B cell (primary cell): ENCODE measurements at regions not wholly inside any gene's neighbourhood (a gene's known extent, or its start where the extent isn't known, plus 50 kb on each side); places are given as distances from the start of the nearest gene placed in this dataset.

Experiments
- ATAC-seq: fragments of 200-7000 bp; cut with Tn5 transposase; one replicate; pipeline ENCODE4 v1.10.0; 2021; ENCODE audit warnings: low read depth, mild to moderate bottlenecking, moderate number of reproducible peaks, moderate library complexity
- CTCF ChIA-PET: fragments of 350-600 bp; sonication (Branson Sonifier 250); formaldehyde crosslinking; loops from one replicate; lab custom pipeline; 2021; ENCODE audit warnings: antibody characterized with exemption, inconsistent platforms; lab: Charles Lee
- POLR2A ChIA-PET: fragments of 350-600 bp; sonication (Branson Sonifier 250); formaldehyde crosslinking; loops from one replicate; lab custom pipeline; 2021; ENCODE audit warnings: antibody characterized with exemption; lab: Charles Lee
- DNase-seq: peaks from one replicate; pipeline ENCODE4 v3.0.0; 2013
- H2AFZ ChIP-seq: 2 replicates; pipeline ENCODE4 v1.6.1; 2012; ENCODE audit warnings: mild to moderate bottlenecking, low read depth, low read length; ENCODE audit not compliant: insufficient read depth, poor library complexity, severe bottlenecking
- H3K27ac ChIP-seq, 2 donors: 1 replicate in 1 of 2; 2 replicates in 1 of 2; pipeline ENCODE4 v1.5.1; 2012 to 2013; ENCODE audit warnings: low read length in 2 of 2, mild to moderate bottlenecking in 2 of 2, moderate library complexity in 1 of 2
- H3K27me3 ChIP-seq, 4 experiments: fragments of 200-600 bp in 1 of 4; sonication (generic) in 1 of 4; replicated peaks in 1 of 4; 1 replicate in 2 of 4; 2 replicates in 2 of 4; pipeline versions ENCODE4 v1.6.1 to v1.7.0; 2013 to 2016; ENCODE audit warnings: low read length in 3 of 4, mild to moderate bottlenecking in 2 of 4, mixed read lengths in 1 of 4, moderate library complexity in 1 of 4; ENCODE audit not compliant: insufficient read depth in 4 of 4, control insufficient read depth in 3 of 4; ENCODE audit errors: control extremely low read depth in 1 of 4
- H3K36me3 ChIP-seq, 2 experiments: replicated peaks in 1 of 2; 1 replicate in 1 of 2; 2 replicates in 1 of 2; pipeline versions ENCODE4 v1.6.1 to v1.7.1; 2013; ENCODE audit warnings: low read length in 1 of 2; ENCODE audit not compliant: insufficient read depth in 2 of 2, control insufficient read depth in 1 of 2; ENCODE audit errors: control extremely low read depth in 1 of 2, extremely low read depth in 1 of 2
- H3K4me1 ChIP-seq, 2 donors: fragments of 200-600 bp in 1 of 2; sonication (generic) in 1 of 2; 1 replicate in 1 of 2; 2 replicates in 1 of 2; pipeline versions ENCODE4 v1.5.1 to v1.6.1; 2013 to 2017; ENCODE audit warnings: low read length in 2 of 2; ENCODE audit not compliant: control insufficient read depth in 2 of 2, insufficient read depth in 2 of 2
- H3K4me2 ChIP-seq: replicated peaks from 2 replicates; pipeline ENCODE3; 2012; ENCODE audit warnings: mild to moderate bottlenecking, low read depth, low read length; ENCODE audit not compliant: poor library complexity, severe bottlenecking
- H3K4me3 ChIP-seq, 5 experiments: fragments of 200-600 bp in 1 of 5; sonication (generic) in 1 of 5; 1 replicate in 3 of 5; 2 replicates in 2 of 5; pipeline versions ENCODE4 v1.5.1 to v1.7.0; 2011 to 2016; ENCODE audit warnings: low read length in 4 of 5, mild to moderate bottlenecking in 4 of 5, low read depth in 2 of 5, control low read depth in 1 of 5, moderate library complexity in 1 of 5; ENCODE audit not compliant: insufficient read depth in 1 of 5; ENCODE audit errors: control extremely low read depth in 1 of 5, extremely low read depth in 1 of 5
- H3K79me2 ChIP-seq: fragments of 200-600 bp; sonication (generic); one replicate; pipeline ENCODE4 v1.6.0; 2016; ENCODE audit warnings: low read length; ENCODE audit not compliant: control insufficient read depth, insufficient read depth
- H3K9ac ChIP-seq: fragments of 200-600 bp; sonication (generic); 2 replicates; pipeline ENCODE4 v1.6.1; 2017; ENCODE audit warnings: mild to moderate bottlenecking, low read length, moderate library complexity
- H3K9me3 ChIP-seq, 3 donors: one replicate each; pipeline versions ENCODE4 v1.6.1 to v1.7.1; 2013; ENCODE audit warnings: low read length in 2 of 3; ENCODE audit not compliant: control insufficient read depth in 2 of 3, insufficient read depth in 1 of 3; ENCODE audit errors: control extremely low read depth in 1 of 3
- H4K20me1 ChIP-seq: 2 replicates; pipeline ENCODE4 v1.6.0; 2012; ENCODE audit warnings: mild to moderate bottlenecking, low read length; ENCODE audit not compliant: insufficient read depth, control insufficient read depth, poor library complexity, severe bottlenecking
- H3K27ac Mint-ChIP-seq: one replicate; pipeline ENCODE4 v1.8.0; 2021; ENCODE audit warnings: mixed read lengths
- H3K27me3 Mint-ChIP-seq: one replicate; pipeline ENCODE4 v1.8.0; 2021; ENCODE audit warnings: mixed read lengths
- H3K4me1 Mint-ChIP-seq: one replicate; pipeline ENCODE4 v1.8.0; 2021; ENCODE audit warnings: mixed read lengths
- H3K4me3 Mint-ChIP-seq: one replicate; pipeline ENCODE4 v1.8.0; 2021; ENCODE audit warnings: mixed read lengths
- H3K9me3 Mint-ChIP-seq: one replicate; pipeline ENCODE4 v1.8.0; 2022; ENCODE audit warnings: mixed read lengths; ENCODE audit not compliant: insufficient read depth
- CTCF ChIP-seq: fragments of 200-600 bp; IDR thresholded peaks from one replicate; pipeline ENCODE4 v1.8.0; 2022; ENCODE audit warnings: antibody characterized with exemption, mild to moderate bottlenecking
- EZH2 ChIP-seq: IDR thresholded peaks from 2 replicates; pipeline ENCODE4 v1.6.1; 2012; ENCODE audit warnings: borderline replicate concordance, low read depth, mild to moderate bottlenecking, moderate library complexity, low read length; ENCODE audit not compliant: insufficient read depth, poor library complexity, severe bottlenecking
- WGBS: methylation state at CpG from one replicate; pipeline ENCODE4 v1.1.5; 2013; ENCODE audit warnings: missing lambda C conversion rate; ENCODE audit not compliant: insufficient coverage; 5-methylcytosine and 5-hydroxymethylcytosine counted together
- intact Hi-C: fragments of 100-400 bp; cut with micrococcal nuclease; formaldehyde crosslinking; loops from one replicate; pipeline ENCODE4 v1.10.0; 2022

- Histone ChIP-seq H3K27ac (no peak overlapping the region), H3K4me3 (no peak overlapping the region), H3K79me2 (no peaks in the 10 kb centered on the region), H3K27me3 (no peaks in the 10 kb centered on the region), H3K4me2 (no peak overlapping the region), H3K9ac (no peak overlapping the region), H3K36me3 (no peaks in the 10 kb centered on the region), H3K9me3 (no peaks in the 10 kb centered on the region), H4K20me1 (no peaks in the 10 kb centered on the region), H3K4me1 (no peaks in the 10 kb centered on the region), H2AFZ (no peak overlapping the region)
- H3K4me3 Mint-ChIP-seq = no peak overlapping the region
- H3K9me3 Mint-ChIP-seq = no peaks in the 10 kb centered on the region
- DNase-seq = no peak
- no peak for TF ChIP-seq CTCF
- no peak for TF ChIP-seq EZH2
- no peaks in the 10 kb centered on the region for H3K4me1 Mint-ChIP-seq
- peaks cover 3% of the 10 kb centered on the region for H3K27me3 Mint-ChIP-seq
- CTCF ChIA-PET = no interaction called here
- intact Hi-C loops = no loop called here
- ATAC-seq = no peak
- WGBS = 97% methylated on average over 9 of the region's 21 CpGs
- POLR2A ChIA-PET = no interaction called here
- H3K27ac Mint-ChIP-seq = no peak overlapping the region
Measured at GRCh38 chrX:68995780-68996551, 167.1 kb downstream of the EFNB1 start.

GRCh38 chrX:68995386-68995779 lies 166.6 kb downstream of the EFNB1 start:
- Histone ChIP-seq H2AFZ (no peak overlapping the region), H3K4me3 (no peak overlapping the region), H3K36me3 (no peaks in the 10 kb centered on the region), H3K27me3 (no peaks in the 10 kb centered on the region), H3K9me3 (no peaks in the 10 kb centered on the region), H3K4me1 (no peaks in the 10 kb centered on the region), H3K4me2 (no peak overlapping the region), H3K9ac (no peak overlapping the region), H3K27ac (no peak overlapping the region), H4K20me1 (no peaks in the 10 kb centered on the region), H3K79me2 (no peaks in the 10 kb centered on the region)
- H3K27ac Mint-ChIP-seq = no peak overlapping the region
- no peak overlapping the region for H3K4me3 Mint-ChIP-seq
- intact Hi-C loops = no loop called here
- peaks cover 3% of the 10 kb centered on the region for H3K27me3 Mint-ChIP-seq
- ChIA-PET POLR2A (no interaction called here), CTCF (no interaction called here)
- 90% methylated on average over 2 of the region's 3 CpGs for WGBS
- no peaks in the 10 kb centered on the region for H3K9me3 Mint-ChIP-seq
- no peak for DNase-seq
- H3K4me1 Mint-ChIP-seq = no peaks in the 10 kb centered on the region
- TF ChIP-seq EZH2 (no peak), CTCF (no peak)
- no peak for ATAC-seq
